ENCODE measurements at regions not wholly inside any gene's neighbourhood (a gene's known extent, or its start where the extent isn't known, plus 50 kb on each side); places are given as distances from the start of the nearest gene placed in this dataset.

- no peak for DNase-seq (ENCODE audit: low read depth in 3 of 3)
Observed at GRCh38 chr2:6657136-6657535, 208.6 kb downstream of the CMPK2 start.

- no peak for DNase-seq (ENCODE audit: low read depth in 3 of 3)
Observed at GRCh38 chr2:6657855-6658254, 207.9 kb downstream of the CMPK2 start.

- DNase-seq (ENCODE audit: low read depth in 3 of 3) = no peak
Observed at GRCh38 chr2:6664332-6665061, 201.2 kb downstream of the CMPK2 start.

GRCh38 chr2:6665093-6666045 lies 200.3 kb downstream of the CMPK2 start:
- DNase-seq (ENCODE audit: low read depth in 3 of 3) = no peak

GRCh38 chr2:6667326-6667725 lies 198.4 kb downstream of the CMPK2 start:
- no peak for DNase-seq (ENCODE audit: low read depth in 3 of 3)

- DNase-seq (ENCODE audit: low read depth in 3 of 3) = no peak
Observed at GRCh38 chr2:6671913-6672312, 193.8 kb downstream of the CMPK2 start.

- DNase-seq (ENCODE audit: low read depth in 3 of 3) = no peak
Observed at GRCh38 chr2:6674381-6674780, 191.3 kb downstream of the CMPK2 start.

GRCh38 chr2:6675791-6676190 lies 189.9 kb downstream of the CMPK2 start:
- DNase-seq (ENCODE audit: low read depth in 3 of 3) = no peak

GRCh38 chr2:6676241-6676640 lies 189.5 kb downstream of the CMPK2 start:
- DNase-seq (ENCODE audit: low read depth in 3 of 3) = no peak

GRCh38 chr2:6676776-6677175 lies 188.9 kb downstream of the CMPK2 start:
- DNase-seq (ENCODE audit: low read depth in 3 of 3) = no peak

GRCh38 chr2:6679471-6679870 lies 186.2 kb downstream of the CMPK2 start:
- DNase-seq (ENCODE audit: low read depth in 3 of 3) = no peak

GRCh38 chr2:6683516-6683915 lies 182.2 kb downstream of the CMPK2 start:
- no peak for DNase-seq (ENCODE audit: low read depth in 3 of 3)

GRCh38 chr2:6685447-6685846 lies 180.3 kb downstream of the CMPK2 start:
- DNase-seq (ENCODE audit: low read depth in 3 of 3) = no peak

GRCh38 chr2:6692056-6692455 lies 173.7 kb downstream of the CMPK2 start:
- DNase-seq (ENCODE audit: low read depth in 3 of 3) = no peak

- DNase-seq (ENCODE audit: low read depth in 3 of 3) = no peak
Observed at GRCh38 chr2:6692819-6693218, 172.9 kb downstream of the CMPK2 start.

- no peak for DNase-seq (ENCODE audit: low read depth in 3 of 3)
Observed at GRCh38 chr2:6694555-6694954, 171.2 kb downstream of the CMPK2 start.

GRCh38 chr2:6700335-6700734 lies 165.4 kb downstream of the CMPK2 start:
- DNase-seq (ENCODE audit: low read depth in 3 of 3) = no peak

- DNase-seq (ENCODE audit: low read depth in 3 of 3) = no peak
Observed at GRCh38 chr2:6704077-6704476, 161.6 kb downstream of the CMPK2 start.

- DNase-seq (ENCODE audit: low read depth in 3 of 3) = no peak
Observed at GRCh38 chr2:6721395-6721794, 144.3 kb downstream of the CMPK2 start.

GRCh38 chr2:6722574-6722973 lies 143.1 kb downstream of the CMPK2 start:
- DNase-seq (ENCODE audit: low read depth in 3 of 3) = no peak

- DNase-seq (ENCODE audit: low read depth in 3 of 3) = no peak
Observed at GRCh38 chr2:6723865-6724604, 141.7 kb downstream of the CMPK2 start.

GRCh38 chr2:6724605-6725140 lies 141.0 kb downstream of the CMPK2 start:
- no peak for DNase-seq (ENCODE audit: low read depth in 3 of 3)

All from stimulated activated CD4-positive, alpha-beta T cell treated with anti-CD3 and anti-CD28 coated beads, TNF-alpha, amount 100 ng/mL, for 48 hours (primary cell).